LNCaP clone FGC (cell line): ENCODE measurements at regions not wholly inside any gene's neighbourhood (a gene's known extent, or its start where the extent isn't known, plus 50 kb on each side); places are given as distances from the start of the nearest gene placed in this dataset.

Experiments
- DNase-seq: peaks from one replicate; pipeline ENCODE4 v3.0.0-alpha.2; 2011; ENCODE audit warnings: low read depth
- H3K4me3 ChIP-seq: 2 replicates; pipeline ENCODE4 v1.5.1; 2011; ENCODE audit warnings: mild to moderate bottlenecking, low read depth, low read length, control low read depth
- CTCF ChIP-seq: IDR thresholded peaks from 2 replicates; pipeline ENCODE4 v1.5.1; 2012; ENCODE audit warnings: mild to moderate bottlenecking; ENCODE audit not compliant: control insufficient read depth, insufficient read depth; ENCODE audit errors: extremely low read depth

- no peak for DNase-seq
- TF ChIP-seq CTCF: no peak
- H3K4me3 ChIP-seq: no peak overlapping the region
These were observed 93.4 kb downstream of the TENT4A start for GRCh38 chr5:6806668-6807067.

- TF ChIP-seq CTCF: no peak
- no peak for DNase-seq
- H3K4me3 ChIP-seq: no peak overlapping the region
These were observed 95.2 kb downstream of the TENT4A start for GRCh38 chr5:6808462-6808861.

DNA sequence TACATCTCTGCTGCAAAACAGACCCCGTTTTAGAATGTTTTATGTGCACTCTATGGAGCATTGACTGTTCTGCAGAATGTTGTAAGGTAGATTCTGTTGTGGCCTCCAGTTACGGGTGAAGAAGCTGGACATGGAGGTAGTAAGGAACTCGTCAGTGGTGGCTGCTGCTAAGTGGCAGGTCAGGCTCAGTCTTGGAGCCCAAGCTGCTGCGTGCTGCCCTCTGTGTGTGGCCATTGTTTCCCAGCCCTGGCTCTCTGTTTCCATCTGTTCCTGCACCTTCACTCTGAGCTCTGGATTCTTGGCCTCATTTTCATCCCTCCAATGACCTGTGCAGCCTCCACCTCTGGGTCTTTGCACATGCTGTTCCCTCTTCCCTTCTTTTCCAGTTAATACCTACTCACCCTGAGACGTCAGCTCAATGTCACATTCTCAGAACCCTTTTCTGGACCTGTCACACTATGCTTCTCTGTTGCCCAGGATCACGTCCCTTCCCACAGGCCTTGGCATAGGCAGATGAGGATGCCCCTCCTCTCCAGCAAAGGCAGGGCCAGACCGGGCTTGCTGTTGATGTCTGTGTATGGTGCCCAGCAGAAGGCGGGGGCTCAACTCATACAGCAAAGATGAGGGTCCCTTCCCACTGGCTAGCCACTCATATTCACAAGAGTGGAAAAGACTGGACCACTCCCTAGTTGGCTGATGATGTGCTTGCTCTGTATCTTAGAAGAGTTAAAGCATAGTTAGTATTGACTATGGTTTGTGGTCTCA lies 97.6 kb downstream of the TENT4A start:
- no peak for DNase-seq
- H3K4me3 ChIP-seq: no peak overlapping the region
- no peak for TF ChIP-seq CTCF

DNA sequence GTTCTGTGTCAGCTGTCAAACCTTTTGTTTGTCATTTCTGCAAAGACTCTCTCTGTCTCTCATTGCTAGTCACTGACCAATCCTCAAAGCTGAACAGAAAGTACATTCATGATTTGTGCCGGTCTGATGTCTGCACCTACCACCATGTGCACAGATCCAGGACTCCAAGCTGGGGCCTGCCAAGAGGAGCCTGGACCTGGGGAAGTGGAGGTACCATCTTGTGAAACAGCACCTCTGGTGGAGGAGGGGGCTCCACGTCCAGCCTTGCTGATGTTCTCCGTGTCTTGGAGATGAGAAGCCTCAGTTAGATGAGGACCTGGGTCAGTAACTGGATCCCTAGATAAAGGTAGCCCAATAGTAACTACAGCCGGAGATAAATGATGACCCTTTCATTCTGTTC lies 98.9 kb downstream of the TENT4A start:
- no peak for DNase-seq
- H3K4me3 ChIP-seq: no peak overlapping the region
- TF ChIP-seq CTCF: no peak

DNA sequence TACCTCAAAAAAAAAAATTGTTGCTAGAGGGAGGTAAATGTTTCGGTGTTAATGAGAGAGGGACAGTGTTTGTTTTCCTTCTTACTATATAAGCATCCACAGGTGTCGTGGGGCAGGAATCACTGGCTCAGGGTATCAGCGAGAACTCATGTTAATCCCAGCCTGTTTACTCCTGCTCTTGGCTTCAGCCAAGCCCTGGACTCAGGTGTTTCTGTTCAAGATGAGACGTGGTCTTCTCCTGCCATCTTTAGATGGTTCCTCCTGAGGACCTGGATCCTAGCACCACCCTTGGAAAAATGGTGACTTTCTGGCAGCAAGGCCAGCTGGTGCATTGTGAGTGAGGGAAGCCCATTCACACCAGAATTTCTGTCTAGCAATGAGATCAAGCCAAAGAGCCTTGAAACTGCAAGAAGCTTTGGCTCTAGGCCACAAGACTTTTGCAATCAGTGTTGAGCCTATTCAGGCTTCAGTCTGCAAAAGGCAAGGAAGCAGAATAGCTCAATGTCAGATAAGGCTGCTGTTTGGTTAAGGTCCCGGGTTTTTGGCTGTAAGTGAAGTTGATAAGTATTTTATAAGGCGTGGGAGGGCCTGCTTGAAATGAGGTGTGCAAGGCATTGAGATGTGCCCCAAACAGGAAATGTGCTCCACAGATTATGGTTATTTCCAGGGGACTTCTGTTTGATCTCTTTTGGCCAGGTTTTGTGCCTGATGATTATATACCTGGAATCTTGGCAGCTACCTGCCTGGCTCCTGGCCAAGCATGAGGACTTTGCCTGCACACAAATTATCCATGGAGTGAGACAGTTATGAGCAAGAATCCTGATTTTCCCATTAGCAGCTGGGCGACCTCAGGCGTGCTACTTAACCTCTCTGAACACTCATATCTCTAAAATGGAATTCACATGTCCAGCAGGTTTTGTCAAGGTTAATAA lies 99.8 kb downstream of the TENT4A start:
- DNase-seq: no peak
- no peak overlapping the region for H3K4me3 ChIP-seq
- no peak for TF ChIP-seq CTCF

GRCh38 chr5:6814816-6815215 lies 101.6 kb downstream of the TENT4A start:
- DNase-seq: no peak
- TF ChIP-seq CTCF: no peak
- H3K4me3 ChIP-seq: no peak overlapping the region
